ENCODE measurements at regions not wholly inside any gene's neighbourhood (a gene's known extent, or its start where the extent isn't known, plus 50 kb on each side); places are given as distances from the start of the nearest gene placed in this dataset.

- no peak for TF ChIP-seq CTCF (IDR thresholded peaks at IDR 0.05 in 2 of 3, conservative IDR thresholded peaks at IDR 0.05 in 1 of 3; ENCODE audit: borderline replicate concordance in 1 of 3, insufficient read depth in 1 of 3, low read depth in 2 of 3, low read length in 2 of 3)
- TF ChIP-seq REST (IDR thresholded peaks at IDR 0.05; ENCODE audit: low read depth), result no peak
- TF ChIP-seq SRF (IDR thresholded peaks at IDR 0.05; ENCODE audit: low read depth), result no peak
- TF ChIP-seq SIN3A (IDR thresholded peaks at IDR 0.05; ENCODE audit: low read depth), result no peak
Observed at GRCh38 chr12:62003701-62004100, 256.5 kb upstream of the USP15 start.
